Stimulated activated CD4-positive, alpha-beta T cell treated with anti-CD3 and anti-CD28 coated beads, Interleukin-12 subunit alpha, Interleukin-12 subunit beta, amount 100 ng/mL, for 48 hours (primary cell): ENCODE measurements at regions not wholly inside any gene's neighbourhood (a gene's known extent, or its start where the extent isn't known, plus 50 kb on each side); places are given as distances from the start of the nearest gene placed in this dataset.

Experiments
- DNase-seq, 3 donors: peaks; one replicate each; pipeline ENCODE4 v3.0.0-alpha.2; 2020; ENCODE audit warnings: low read depth in 2 of 3, low spot score in 1 of 3

DNA sequence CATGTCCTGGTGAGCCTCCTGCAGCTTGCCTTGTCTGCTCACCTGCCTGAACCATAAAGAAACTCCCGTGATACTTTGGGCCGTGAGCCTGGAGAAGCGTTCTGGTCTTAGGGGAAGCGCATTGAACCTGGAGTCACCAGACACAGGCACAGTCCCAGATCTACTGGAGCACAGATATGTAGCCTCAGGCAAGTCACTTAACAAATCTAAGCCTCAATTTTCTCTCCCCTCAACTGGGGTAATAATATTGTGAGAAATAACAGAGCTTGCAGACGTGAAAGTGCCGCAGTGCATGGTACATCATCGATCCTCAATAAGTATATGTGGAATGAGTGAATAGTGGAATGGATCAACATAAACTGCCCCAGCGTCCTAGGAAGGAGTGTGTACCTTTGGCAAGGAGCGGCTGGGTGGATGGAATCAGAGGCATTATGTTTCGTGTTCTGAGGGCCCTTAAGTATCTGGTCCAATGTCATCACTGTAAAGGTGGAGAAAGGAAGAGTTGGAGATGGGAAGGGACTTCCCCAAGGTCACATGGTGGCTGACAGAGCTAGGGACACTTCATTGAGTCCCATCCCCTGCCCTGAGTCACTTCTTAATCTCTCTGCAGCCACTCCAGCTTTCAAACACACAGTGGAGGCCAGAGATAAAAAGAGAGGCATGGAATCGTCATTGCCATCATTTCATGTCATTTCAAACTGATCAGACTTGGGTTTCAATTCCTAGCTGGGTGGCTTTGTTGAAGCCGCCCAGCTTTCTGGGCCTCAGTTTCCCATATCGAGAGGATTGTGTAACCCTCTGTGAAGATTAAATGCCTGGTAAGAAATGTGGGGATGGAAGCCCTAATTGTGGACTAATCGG is 172.4 kb downstream of the DDX1 start:
- no peak for DNase-seq

DNA sequence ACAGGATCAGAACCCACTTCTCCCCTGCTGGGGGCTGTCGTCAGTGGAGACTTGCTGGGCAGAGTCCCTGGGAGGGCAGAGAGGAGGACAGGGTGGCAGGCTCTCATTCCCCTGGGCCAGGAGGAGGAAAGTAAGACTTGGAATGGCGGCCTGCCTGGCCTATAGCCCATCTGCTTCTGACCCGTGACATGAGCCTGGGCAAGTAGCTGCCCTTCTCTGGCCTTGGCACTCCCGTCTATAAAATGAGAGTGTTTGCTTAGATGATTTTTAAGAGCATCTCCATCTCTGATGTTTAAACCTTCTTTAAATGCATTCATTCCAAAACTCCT is 173.0 kb downstream of the DDX1 start:
- DNase-seq: no peak

DNA sequence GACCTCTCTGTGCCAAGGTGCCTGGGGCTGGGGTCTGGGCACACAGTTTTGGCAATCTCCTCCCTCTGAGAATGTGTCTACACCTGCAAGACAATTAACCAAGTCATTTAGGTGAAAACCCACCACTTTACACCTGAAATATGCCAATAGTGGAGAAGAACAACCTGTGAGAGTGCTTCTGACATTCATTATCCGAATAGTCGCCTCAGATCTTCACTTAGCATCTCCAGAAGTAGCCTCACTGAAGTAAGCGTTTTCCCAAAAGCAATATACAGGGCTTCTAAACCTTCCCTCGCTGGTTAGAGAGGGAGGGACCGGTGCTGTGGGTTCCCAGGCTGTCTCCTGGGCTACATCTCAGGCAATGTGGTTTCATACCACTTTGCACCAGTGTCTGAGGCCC is 173.5 kb downstream of the DDX1 start:
- DNase-seq: no peak

- no peak for DNase-seq
These were observed 174.1 kb downstream of the DDX1 start for GRCh38 chr2:15765686-15766302.

GRCh38 chr2:15766303-15766861 is 174.0 kb upstream of the MYCN start:
- DNase-seq: no peak

DNA sequence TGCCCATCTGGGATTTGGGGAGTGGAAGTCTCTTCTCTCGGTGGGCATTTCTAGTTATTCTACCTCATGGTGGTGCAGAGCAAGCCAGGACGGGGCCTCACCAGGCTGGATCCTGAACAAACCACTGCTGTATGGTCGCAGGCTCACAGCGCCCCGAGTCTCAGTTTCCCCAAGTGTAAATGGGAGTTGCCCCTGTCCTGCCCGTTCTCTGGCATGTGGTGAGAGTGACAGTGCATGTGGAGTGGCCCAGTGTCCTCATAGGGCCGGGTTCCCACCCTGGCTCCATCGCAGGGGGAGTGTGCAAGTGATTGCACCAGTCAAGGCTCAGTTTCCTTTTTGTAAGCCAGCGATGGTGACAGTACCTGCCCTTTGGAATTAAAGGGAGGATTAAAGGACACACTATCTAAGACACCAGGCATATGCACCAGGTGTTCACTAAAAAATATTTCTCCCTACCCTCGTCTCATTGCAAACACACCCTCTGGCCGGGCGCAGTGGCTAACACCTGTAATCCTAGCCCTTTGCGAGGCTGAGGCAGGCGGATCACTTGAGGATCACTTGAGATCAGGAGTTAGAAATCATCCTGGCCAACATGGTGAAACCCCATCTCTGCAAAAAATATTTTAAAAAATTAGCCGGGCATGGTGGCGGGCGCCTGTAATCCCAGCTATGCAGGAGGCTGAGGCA is 173.3 kb upstream of the MYCN start:
- DNase-seq: no peak

DNA sequence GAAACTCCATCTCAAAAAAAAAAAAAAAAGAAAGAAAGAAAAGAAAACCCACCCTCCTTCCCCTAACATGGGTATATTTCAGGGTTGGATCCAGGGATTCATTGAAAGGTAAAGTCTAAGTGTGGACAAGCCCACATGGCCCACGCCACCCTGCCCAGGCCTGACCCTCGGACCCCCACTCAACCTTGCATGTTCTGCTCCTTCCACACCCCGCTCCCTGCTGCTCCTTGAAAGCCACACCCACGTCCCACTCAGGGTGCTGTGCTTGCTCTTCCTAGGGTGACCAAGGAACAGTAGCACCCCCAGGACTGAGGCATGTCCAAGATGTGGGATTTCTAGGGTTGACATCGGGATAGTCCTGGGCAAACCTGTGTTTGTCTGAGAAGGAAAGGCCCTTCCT is 172.7 kb upstream of the MYCN start:
- DNase-seq: no peak

DNA sequence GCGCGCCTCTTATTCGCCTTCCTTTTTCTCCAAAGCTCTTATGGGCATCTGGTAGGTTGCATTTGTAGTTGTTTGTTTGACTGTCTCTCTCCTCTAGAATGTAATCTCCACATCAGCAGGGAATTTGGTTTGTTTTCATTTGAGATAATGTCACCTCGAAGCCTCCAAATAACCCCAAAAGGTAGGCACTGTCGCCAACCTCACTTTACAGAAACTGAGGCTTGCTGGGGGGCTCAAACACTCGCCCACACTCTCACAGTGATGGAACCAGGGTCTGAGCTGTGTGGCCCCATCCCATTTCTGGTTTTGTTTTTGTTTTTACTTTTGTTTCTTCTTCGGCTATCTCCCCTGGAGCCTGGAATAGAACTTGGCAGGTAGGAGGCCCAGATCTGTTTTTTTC is 172.2 kb upstream of the MYCN start:
- no peak for DNase-seq

GRCh38 chr2:15768615-15769014 is 171.7 kb upstream of the MYCN start:
- no peak for DNase-seq

GRCh38 chr2:15769235-15769634 is 171.1 kb upstream of the MYCN start:
- DNase-seq: no peak

DNA sequence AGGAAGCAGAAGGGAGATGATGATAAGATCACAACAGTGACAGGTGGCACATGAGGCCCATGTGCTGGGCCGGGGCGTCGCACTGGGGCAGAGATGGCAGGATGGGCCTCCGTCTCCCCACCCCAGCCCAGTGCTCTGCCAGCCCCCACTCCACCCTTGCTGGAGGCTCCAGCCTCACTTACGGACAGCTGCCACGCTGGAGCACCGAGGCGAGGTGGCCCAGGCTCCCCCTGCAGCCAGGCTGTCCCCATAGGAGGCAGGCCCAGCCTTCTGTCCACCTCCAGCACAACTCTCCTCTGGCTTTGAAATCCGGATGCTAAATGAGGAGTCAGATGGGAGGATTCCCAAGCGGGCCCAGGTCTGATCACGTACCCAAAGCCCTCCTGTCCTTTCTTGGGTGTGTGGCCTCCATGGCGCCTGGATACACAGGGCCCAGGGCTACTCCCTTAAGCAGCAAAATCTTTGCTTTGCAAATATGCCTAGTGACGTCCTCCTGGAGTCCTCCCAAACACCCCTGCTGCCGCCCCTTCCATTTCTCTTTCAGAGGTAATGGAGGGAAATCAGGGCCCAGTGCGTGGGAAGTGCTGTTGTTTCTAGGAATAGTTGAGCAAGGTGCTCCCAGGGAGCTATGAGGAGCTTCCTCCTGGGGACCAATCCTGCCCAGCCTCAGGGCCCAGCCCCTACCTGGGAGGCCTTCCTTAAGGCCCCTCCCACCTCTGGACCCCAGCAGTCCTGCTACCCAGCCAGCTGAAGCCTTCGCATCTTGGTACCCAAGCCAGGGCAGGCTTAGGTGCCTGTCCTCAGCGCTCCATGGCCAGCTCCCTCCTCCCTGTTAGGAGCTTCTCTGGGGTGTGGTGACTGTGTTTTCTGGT is 170.4 kb upstream of the MYCN start:
- DNase-seq: no peak

DNA sequence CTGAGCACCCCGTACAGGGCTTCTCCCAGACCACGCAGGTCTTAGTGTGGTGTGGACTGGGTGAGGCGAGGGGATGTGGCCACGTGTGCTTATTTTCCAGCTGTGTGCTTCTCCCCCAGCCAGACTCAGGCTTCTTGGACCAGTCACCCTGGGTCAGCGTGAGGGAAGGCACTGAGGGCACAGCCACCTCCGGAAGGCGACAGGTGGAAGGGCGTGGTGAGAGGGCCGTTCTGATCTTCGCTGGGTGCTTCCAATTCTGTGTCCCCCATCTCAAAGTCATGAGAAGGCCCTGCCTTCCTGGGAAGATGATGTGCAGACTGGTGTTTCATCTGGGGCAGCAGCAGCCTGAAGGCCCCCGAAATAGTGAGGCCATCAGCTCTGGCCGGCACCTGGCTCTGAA is 169.7 kb upstream of the MYCN start:
- no peak for DNase-seq

GRCh38 chr2:15771124-15771523 is 169.2 kb upstream of the MYCN start:
- DNase-seq: no peak

GRCh38 chr2:15772086-15772595 is 168.2 kb upstream of the MYCN start:
- no peak for DNase-seq

- no peak for DNase-seq
These were observed 167.7 kb upstream of the MYCN start for GRCh38 chr2:15772681-15773080.

- no peak for DNase-seq
These were observed 167.1 kb upstream of the MYCN start for GRCh38 chr2:15773204-15773603.

GRCh38 chr2:15773846-15774245 is 166.5 kb upstream of the MYCN start:
- no peak for DNase-seq

- DNase-seq: no peak
These were observed 164.4 kb upstream of the MYCN start for GRCh38 chr2:15775753-15776628.

DNA sequence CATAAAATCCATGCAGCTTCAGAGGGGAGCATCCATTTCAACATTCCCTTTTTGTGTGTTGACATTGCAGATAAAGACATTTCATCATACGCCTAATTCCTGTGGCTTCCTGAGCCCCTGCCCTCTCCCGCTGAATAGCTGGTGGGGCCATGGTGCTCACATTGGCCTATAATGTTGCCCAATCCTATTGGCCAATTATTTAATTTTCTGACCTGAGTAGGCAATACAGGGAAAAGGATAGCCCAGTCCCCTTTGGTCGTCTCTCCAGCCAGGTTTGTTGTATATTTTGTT is 163.8 kb upstream of the MYCN start:
- no peak for DNase-seq
